HCEC 1CT (cell line): ENCODE measurements at regions not wholly inside any gene's neighbourhood (a gene's known extent, or its start where the extent isn't known, plus 50 kb on each side); places are given as distances from the start of the nearest gene placed in this dataset.

Experiments used
- DNase-seq: peaks from one replicate; pipeline ENCODE4 v3.0.0-alpha.2; 2017

DNA sequence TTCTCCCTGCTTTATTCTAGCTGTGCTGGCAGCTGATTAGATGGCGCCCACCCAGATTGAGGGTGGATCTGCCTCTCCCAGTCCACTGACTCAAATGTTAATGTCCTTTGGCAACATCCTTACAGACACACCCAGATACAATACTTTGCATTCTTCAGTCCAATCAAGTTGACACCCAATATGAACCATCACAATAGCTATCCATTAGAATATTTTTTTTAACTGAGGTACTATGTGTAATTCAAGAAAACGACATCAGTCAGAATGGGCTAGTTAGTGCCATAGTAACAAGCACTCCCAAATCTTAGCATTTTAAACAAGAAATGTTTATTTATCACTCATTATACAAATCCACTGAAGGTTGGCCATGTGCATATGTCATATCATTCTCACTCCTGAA, 723.1 kb downstream of the NR2F2 start:
- no peak for DNase-seq

DNA sequence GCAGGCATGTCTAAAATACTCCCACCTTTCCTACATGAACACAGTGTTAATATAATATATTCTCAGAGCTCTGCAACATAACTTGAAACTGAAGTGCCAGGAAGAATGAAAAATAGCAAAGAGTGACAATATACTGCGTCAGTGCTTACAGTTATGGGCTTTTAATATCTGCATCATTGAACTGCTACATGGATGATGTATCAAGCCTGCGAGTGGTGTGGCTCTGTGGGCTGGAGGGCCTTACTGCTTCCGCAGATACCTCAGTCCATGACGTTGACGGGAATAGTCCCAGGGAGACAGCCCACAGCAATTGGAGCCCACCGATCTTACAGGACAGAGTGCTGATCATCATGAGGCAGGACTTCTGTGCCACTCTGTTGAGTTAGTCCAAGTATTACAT, 727.0 kb downstream of the NR2F2 start:
- no peak for DNase-seq

DNA sequence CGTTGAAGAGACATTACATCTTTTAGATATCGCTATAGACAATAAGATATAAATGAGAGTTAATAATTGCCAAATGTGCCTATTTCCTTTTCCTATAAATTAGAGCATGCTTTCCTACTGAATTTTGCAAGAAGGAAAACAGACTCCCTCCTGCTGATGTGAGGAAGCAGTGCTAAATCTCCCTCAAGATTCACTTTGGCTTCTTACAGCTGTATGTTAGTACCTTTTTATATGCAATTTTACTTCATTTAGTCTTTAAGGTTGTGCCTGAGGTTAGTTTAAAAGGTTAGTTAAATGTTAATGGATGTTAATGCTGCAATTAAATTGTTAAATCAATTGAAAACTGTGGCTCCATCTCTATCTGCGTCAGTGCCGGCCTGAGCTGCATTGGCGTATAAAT, 728.8 kb downstream of the NR2F2 start:
- no peak for DNase-seq

DNA sequence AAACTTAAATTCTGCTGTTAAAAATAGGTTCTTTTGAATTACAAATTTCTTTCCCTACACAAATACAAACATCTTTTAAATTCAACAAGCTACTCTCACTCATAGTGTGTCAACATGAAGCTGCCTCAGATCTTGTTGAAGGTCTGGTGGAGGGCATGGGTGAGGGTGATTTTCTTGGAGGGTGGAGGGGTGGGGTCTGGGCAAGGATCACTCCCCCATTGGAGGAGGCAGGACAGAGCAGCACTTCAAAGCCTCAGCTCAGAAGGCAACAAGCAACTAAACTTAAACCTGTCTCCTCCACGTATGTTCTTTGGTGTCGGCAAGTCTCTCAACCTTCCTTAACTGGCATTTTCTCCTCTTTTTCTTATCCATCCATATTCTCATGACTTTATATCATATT, 730.9 kb downstream of the NR2F2 start:
- no peak for DNase-seq

DNA sequence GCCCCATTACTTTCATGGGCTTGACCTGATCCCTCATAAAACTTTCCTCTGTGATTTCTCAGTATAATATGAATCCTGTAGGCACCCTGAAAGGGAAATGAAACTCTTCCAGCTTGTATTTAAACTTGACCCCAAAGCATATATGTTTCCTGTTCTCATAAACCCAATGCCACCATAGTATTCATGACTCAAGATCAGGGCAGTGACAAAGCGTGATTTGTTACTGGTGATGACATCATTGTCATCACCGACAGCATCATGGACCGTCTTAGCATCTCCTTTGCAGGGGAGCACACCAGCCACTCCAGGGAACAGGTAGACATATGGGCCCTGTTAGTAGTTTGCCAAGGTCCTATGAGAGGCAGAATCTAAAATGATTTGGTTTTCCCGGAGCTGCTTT, 741.2 kb downstream of the NR2F2 start:
- no peak for DNase-seq

DNA sequence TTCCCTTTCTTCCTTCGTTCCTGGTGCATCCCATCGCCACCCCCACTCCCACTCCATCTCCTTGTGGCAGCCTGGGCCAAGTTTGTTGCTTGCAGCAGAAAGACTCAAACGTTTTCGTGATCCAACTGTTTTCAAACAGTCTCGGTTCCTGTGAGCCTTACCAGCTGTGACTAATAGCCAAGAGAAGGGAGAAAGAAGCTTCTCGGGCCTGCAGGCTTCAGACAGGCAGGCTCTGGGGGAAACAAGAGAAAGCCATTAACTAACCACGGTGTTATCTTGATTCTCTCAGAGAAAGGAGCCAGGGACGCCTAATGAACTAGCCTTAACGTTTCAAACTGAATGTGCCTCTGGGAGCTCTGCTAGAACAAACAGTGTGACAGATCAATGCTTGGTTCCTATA, 742.0 kb downstream of the NR2F2 start:
- no peak for DNase-seq

DNA sequence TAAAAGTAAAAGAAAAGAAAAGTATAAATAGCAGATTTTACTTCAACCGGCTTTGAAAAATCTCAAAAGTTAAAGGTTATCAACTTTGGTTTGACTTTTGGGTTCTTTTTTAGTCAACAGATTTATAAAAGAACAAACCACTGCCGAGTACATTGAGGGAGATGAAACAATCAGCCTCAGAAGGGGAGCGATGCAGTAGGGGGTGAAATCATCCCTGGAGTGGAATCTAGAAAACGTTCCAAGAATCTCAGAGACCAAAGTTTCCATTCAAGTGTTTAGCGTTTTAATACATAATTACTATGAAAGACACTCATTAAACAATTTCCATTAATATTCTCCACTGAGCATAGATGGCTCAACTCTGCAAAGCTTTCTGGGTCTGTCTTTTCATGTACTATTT, 745.5 kb downstream of the NR2F2 start:
- no peak for DNase-seq

DNA sequence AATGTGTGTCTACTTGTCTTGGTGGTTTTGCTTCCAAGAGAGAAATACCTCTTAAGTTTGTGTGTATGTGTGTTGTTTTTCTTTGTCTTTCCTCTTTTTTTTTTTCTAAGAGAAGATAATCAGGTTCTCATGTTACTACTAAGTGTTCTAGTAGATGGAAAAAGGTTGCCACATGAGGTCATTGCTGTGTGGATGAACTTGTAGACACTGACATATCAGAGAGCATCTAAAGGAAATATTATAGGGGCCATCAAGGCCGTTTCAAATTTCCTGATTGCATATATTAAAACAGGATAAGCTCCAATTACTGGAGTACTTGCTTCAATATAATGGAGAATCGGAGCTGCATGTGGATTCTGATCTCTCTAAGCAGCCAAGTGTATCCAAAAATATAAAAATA, 747.5 kb downstream of the NR2F2 start:
- no peak for DNase-seq

DNA sequence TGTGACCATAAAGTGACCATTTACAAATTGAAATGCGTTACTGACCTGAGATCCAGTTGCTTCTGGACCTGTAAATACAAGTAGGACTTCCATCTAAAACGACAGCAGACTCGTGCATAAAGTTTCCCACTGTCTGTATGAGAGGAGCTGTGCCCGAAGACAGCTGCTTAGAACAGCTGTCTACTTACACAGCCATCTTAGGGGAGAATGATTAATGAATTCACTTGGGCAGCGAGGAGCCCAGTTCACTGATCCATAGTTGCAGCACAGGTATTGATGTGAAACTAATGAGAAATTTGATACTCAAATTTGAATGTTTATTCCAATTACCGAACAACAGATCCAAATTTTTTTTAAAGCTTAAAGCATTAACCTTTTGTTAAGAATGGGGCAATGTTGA, 748.1 kb downstream of the NR2F2 start:
- DNase-seq = no peak

DNA sequence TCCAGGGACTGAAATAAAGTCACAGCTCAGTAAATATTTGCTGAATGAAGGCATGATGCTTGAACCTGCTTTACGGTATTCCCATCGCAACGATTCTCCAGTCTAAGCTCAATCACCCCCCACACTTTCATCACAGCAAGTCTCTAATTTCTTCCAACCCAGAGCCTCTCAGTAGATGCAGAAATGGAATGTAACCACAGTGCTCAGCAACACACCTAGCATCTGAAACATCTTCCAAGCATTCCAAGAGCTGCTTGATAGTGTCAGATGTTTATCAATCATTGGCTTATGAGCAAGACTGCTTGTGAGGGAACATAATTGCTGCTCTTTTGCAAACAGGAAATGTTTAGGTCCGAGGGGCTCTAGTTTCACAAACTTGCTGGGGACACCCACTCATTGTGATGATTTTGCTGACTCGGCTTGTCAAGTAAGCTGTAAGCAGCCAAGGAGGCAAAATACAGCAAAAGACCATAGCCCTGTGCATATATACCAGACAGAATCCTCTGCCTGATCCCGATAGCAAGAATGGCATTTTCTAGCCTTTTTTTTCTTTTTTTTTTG, 751.2 kb downstream of the NR2F2 start:
- DNase-seq = no peak

DNA sequence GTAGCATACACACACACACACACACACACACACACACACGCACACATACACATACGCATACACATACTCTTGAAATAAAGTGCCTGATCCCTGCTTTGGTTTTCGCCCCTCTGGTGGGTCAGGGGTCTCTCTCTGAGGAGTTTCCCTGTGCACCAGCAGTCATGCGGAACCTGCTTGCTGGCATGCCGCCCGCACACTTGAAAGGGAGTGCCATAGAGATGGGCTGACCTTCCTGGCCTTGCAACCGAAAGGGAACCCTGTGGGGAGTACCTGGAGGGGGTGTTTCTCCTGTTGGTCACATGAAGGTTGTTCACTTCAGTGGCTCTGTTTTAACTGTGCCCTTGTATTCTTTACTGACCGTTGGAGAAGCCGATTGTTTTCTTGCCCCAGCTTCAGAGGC, 752.3 kb downstream of the NR2F2 start:
- no peak for DNase-seq

DNA sequence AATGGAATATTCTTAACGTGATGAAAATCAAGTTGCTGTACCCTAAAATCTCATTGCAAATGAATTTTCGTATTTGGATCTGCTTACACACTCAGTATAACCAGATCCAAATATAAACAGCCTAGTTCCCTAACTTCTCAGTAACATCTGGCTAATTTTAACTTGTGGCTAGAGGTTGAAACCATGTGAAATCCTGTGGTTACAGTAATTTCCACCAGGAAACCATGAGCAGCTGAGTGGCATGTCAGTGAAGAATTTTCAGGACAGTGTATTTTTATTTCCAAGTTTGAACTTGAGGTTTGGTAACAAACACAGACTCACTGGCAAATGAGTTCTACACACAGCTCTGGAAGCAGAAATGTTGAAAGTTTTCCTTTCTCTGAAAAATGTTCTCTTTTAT, 754.1 kb downstream of the NR2F2 start:
- no peak for DNase-seq

DNA sequence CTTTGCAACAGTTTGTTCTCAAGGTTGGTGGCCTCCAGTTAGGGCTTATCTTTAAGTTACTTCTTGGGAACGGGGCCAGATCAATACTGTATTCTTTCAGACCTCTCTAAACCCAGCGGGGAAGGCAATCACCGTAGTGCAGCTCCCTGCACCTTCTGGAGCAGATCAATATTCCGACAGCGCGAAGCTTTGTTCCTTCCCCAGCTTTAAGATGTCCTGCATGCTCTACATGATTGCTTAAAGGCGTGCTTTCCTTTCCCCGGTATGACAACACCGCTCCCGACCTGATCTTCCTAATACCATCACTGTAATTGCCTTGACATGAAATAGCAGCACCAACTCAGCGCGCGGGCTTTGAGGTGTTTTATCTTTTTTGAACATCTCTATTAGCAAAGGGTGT, 755.2 kb downstream of the NR2F2 start:
- DNase-seq = no peak

DNA sequence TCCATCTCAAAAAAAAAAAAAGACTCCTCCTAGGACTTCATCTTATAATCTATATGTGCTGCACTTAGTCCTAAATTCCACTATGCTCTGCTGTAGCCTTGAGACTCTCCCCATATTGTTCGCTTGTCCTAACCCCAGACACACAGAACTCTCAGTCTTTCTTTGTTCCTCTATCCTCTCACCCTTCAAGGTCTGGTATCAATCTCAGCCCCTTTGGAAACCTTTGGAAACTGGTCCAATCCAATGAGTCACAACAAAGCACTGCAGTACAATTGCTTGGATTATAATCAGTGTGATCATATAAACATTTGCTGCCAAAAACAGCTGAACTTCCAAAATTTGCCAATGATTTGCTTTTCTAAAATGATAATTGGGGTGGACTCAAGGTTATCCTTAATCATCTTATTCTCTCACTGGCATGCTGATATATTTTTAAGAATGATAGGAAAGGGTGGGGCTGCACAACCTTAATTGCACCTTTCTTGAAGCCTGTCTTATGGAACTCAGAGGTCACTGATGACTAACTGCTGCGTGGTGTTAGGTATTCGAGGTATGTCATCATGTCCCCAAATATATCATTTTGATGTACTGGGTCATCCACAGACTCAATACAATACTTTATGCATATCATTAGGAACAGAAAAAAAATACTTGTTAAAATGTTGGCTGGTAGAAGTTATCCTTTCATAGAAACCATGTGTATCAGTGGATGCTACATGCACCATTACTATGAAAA, 756.7 kb downstream of the NR2F2 start:
- DNase-seq = no peak

DNA sequence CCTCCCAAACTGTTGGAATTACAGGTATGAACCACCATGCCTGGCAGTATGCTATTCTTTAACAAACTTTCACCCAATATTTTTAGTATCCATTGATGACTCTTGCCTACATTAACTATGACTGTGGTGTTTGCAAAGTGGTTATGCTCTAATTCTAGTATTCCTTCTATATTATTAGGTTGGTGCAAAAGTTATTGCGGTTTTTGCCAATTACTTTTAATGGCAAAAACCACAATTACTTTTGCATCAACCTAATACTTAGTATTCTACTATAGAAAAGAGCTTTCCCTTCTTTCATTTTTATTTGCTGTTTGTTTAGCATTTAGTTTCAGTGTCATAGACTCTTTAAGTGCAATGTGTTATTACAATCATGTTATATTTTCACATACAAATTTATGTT, 760.6 kb downstream of the NR2F2 start:
- no peak for DNase-seq

DNA sequence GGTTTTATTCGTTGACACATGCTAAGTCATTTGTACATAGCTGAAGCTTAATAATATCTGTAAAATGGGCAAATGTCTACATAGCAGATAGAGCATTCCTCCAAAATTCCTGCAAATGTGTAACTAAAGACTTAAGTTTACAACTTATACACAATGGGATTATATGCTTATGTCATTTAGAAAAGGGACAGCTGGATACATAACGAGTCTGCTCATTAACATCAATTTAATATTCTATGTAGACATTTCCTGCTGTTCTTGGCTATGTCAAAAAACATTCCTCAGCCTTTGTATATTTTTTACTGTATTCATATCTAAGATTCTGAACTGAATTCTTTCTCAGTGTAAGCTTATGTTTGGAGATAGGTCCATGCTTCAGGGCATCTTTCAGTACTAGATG, 762.2 kb downstream of the NR2F2 start:
- DNase-seq = no peak

DNA sequence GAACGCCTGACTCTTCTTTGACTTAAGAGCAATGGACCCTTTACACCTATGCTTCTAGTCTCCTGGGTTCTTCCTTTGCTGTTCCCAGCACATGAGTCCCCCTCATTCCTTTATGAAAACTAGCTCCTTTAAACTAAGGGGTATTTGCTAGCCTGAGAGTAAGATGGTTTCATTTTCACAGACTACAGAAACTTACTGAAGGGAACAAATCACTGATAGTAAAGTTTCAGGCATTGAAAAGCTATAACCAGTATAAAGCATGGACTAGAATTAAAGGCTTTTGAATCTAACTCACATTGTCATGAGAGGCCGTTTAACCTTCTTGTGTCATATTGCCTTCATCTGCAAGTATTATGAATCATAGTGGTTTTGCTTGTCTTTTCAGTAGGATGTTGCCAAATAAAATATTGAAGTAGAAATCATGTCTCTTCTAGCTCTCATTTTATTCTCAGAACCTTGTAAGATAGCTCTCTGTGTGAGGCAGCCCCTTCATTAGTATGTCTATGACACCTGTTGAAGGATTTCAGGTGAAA, 765.9 kb downstream of the NR2F2 start:
- no peak for DNase-seq

DNA sequence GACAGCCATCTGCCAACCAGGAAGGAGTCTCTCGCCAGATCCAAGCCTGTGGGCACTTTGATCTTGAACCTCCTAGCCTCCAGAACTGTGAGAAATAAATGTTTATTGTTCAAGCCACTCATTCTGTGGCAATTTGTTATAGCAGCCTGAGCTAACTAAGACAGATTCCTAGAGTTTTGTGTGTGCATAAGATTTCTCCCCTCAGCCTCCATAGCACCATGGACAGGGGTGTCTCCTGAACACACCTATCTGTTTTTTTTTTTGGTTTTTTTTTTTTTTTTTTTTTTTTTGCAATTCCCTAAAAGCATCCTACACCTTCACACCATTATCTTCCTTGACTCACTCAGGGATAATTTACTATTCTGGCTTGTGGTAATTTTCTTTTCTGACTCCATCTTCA, 768.5 kb downstream of the NR2F2 start:
- DNase-seq = no peak

DNA sequence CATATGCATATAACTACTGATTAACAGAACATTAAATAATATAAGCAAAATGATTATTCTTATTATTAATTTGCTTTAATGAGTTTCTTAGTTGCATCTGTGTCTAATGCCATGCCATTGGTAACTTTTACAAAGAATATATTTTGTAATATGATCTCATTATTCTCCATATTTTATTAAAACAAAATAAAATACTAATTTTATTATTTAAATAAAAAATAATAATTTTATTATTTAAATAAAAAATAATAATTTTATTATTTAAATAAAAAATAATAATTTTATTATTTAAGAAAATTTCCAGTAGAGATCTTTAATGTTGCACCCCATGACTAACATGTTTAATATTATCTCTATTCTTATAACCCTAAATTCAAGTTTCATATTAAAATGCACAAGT, 771.1 kb downstream of the NR2F2 start:
- DNase-seq = no peak

DNA sequence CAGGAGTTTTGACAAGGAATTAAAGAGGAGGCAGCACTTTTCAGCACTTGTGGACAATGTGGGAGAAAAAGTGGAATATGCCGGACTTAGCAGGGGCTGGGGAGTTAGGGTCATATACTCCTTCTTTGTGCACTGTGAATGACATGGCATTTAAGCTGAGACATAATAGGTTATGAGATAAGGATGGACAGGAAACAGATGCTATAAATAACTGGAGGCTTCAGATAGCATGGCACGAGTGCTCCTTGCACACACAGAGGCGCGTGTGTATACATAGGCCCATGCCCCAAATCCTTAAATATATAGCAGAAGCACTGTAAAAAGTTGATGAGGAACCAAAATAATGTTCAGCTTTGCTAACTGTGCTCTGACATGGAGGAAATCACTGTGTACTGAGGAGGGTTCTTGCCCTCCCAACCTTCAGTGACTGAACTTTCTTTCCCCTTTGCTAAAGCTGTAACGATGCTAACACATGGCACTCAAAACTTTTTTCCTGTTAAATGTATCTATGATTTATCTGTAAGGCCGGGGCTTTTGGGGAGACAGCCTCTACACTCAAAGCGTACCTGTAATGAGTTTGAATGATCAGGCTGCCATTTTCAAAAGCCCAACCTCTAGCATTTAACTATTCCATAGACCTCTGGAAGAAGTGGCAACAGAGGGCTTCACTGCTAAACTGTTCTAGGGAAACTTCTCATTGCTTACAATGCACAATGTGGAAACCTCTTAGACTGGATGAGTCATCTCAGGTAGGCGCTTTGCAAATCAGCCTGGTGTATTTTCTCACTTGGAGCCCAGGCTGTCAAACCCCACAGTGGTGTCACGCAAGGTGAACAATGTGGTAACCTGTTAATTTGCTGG, 784.6 kb downstream of the NR2F2 start:
- DNase-seq = no peak

DNA sequence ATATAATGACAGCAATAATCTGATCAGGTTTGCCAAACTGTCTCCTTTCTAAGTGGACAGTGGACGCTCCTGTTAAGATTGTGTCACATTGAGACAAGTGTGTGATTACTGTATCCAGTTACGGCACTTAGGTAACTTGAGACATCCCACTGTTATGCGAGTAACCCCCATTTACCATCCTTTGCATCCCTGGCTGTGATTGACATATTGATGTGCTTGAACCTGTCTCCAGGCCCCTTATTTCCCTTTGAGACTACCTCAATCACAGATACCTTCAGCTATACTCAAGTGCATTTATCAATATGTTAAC, 785.2 kb downstream of the NR2F2 start:
- DNase-seq = no peak

DNA sequence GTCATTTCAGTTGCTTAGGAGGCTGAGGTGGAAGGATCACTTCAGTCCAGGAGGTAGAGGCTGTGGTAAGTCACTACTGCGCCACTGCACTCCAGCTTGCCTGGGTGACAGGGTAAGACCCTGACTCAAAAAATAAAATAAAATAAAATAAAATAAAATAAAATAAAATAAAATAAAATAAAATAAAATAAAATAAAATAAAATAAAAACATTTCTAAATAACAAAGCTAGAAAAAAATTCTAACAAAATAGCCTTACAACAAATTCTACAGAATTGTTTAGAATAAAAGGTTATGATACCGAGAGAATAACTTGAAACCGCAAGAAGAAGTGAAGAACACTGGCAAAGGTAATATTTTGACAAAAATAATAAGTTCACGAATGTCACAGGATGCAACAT, 794.3 kb downstream of the NR2F2 start:
- no peak for DNase-seq

DNA sequence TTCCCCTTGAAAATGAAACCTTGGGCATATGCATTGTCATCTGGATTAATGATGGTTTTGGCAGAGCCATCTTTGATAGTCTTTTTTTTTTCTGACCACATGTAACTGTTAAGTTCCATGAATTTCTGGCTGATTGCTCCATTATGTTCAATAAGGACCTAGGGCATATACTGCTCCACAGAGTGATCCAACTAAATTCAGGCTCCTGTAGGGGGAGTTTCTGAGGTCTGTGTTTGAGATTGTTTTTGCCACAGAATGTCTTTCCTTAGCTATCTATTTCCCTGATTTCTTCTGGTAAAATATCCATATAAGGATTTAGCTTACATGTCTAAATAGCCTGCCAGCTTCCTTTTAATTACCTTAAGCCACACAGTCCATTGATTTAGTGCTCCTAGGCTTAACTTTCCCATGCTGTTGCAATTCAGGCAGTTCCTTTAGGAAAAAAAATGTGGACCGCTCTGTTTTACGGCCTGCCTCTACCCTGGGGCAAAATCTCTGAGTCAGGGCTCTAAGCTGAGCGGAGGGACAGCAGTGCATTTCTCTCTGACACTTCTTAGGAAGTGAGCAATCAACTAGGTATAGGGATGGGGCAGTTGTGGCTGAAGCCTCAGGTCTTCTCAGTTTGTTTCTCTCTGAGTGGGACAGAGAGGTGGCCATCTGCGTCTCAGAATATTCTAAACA, 796.2 kb downstream of the NR2F2 start:
- no peak for DNase-seq

DNA sequence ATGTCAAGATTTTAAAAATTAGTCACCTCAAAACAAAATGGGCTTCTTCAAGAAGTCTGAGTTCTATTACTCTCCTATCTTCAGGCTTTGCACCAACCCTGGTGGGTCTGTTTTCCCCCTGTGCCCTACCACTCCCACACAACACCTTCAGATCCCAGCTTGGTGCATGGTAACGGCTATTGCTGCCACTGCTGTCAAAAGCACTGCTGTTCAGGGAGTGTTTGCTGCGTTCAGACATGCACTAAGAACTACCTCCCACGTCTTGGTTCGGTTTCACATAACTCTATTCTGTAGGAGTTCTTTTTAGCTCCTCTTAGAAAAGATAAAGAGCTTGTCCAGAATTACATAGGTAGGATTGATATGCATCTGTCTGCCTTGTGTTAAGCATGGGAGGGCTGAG, 799.2 kb downstream of the NR2F2 start:
- no peak for DNase-seq
